Progenitor cell of endocrine pancreas (in vitro differentiated cells): ENCODE measurements at regions not wholly inside any gene's neighbourhood (a gene's known extent, or its start where the extent isn't known, plus 50 kb on each side); places are given as distances from the start of the nearest gene placed in this dataset.
"Not testable (repeated sequence)": the region's sequence is repeated elsewhere in the genome, so short reads cannot be mapped to it uniquely, and the experiment has no call there.

ENCODE experiments used
- DNase-seq: peaks from one replicate; pipeline ENCODE4 v3.0.0; 2021; ENCODE audit warnings: low spot score; ENCODE audit not compliant: unreplicated experiment
- H3K27ac Mint-ChIP-seq: 2 replicates; pipeline ENCODE4 v1.8.0; 2021; ENCODE audit warnings: mild to moderate bottlenecking, moderate library complexity, mixed read lengths
- H3K27me3 Mint-ChIP-seq: 2 replicates; pipeline ENCODE4 v1.8.0; 2021; ENCODE audit warnings: mixed read lengths
- H3K36me3 Mint-ChIP-seq: 2 replicates; pipeline ENCODE4 v1.8.0; 2022; ENCODE audit warnings: mixed read lengths; ENCODE audit not compliant: insufficient read depth
- H3K4me1 Mint-ChIP-seq: 2 replicates; pipeline ENCODE4 v1.8.0; 2021; ENCODE audit warnings: low read depth, mixed read lengths
- H3K4me3 Mint-ChIP-seq: 2 replicates; pipeline ENCODE4 v1.8.0; 2021; ENCODE audit warnings: low read depth, mild to moderate bottlenecking, moderate library complexity, mixed read lengths
- H3K9me3 Mint-ChIP-seq: 2 replicates; pipeline ENCODE4 v1.8.0; 2021; ENCODE audit warnings: low read depth, mixed read lengths
- TF ChIP-seq, protein P1 (sequence below): fragments of 200-600 bp; sonication (generic); IDR thresholded peaks from one replicate; pipeline ENCODE4 v1.5.0; 2021; ENCODE audit warnings: antibody characterized with exemption, mild to moderate bottlenecking; ENCODE audit not compliant: unreplicated experiment

DNA sequence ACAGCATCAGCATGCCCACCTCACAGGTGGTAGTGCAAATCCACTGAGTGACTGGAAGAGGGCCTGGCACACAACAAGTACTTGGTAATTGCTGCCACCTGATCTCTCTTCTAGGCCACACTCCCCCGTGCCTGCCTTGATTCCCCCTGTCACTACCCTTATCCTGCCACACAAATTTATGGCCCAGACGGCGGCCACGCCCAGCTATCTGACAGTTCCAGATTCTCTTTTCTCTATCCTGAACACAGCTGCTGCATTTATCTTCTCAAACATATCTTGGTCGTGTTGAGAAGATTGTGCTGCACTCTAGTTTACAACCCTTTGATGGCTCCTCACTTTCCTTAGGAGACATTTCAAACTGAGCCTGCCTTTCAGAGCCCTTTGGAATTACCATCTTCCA lies 585.2 kb downstream of the NTRK3 start:
- H3K27me3 Mint-ChIP-seq: no peaks in the 10 kb centered on the region
- peaks cover 7% of the 10 kb centered on the region for H3K9me3 Mint-ChIP-seq
- H3K36me3 Mint-ChIP-seq: peaks cover 2% of the 10 kb centered on the region
- no peak overlapping the region for H3K27ac Mint-ChIP-seq
- DNase-seq: no peak
- no peaks in the 10 kb centered on the region for H3K4me1 Mint-ChIP-seq
- TF ChIP-seq, protein P1, sequence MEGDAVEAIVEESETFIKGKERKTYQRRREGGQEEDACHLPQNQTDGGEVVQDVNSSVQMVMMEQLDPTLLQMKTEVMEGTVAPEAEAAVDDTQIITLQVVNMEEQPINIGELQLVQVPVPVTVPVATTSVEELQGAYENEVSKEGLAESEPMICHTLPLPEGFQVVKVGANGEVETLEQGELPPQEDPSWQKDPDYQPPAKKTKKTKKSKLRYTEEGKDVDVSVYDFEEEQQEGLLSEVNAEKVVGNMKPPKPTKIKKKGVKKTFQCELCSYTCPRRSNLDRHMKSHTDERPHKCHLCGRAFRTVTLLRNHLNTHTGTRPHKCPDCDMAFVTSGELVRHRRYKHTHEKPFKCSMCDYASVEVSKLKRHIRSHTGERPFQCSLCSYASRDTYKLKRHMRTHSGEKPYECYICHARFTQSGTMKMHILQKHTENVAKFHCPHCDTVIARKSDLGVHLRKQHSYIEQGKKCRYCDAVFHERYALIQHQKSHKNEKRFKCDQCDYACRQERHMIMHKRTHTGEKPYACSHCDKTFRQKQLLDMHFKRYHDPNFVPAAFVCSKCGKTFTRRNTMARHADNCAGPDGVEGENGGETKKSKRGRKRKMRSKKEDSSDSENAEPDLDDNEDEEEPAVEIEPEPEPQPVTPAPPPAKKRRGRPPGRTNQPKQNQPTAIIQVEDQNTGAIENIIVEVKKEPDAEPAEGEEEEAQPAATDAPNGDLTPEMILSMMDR: no peak
- no peak overlapping the region for H3K4me3 Mint-ChIP-seq

DNA sequence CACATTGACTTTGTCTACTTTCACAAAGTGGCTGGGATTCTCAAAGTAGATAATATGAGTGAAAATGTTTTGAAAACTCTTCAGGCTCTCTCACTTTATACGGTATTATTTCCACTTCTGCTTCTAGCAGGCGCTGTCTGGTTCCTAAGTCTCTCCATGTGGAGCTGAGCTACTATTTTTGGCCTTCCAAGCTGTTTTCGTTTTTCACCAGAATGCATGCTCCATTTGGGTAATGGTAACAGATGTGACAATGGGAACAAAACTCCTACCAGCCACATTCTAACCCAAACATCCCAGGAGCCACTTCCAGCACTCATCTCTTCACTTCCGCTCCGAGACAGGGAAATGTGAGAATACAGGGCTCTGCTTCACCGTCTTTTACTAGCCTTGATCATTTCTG lies 586.7 kb downstream of the NTRK3 start:
- H3K9me3 Mint-ChIP-seq: peaks cover 10% of the 10 kb centered on the region
- H3K4me1 Mint-ChIP-seq: no peaks in the 10 kb centered on the region
- no peak for DNase-seq
- H3K27ac Mint-ChIP-seq: no peak overlapping the region
- TF ChIP-seq, protein P1: no peak
- H3K27me3 Mint-ChIP-seq: no peaks in the 10 kb centered on the region
- H3K36me3 Mint-ChIP-seq: peaks cover 2% of the 10 kb centered on the region
- H3K4me3 Mint-ChIP-seq: no peak overlapping the region

DNA sequence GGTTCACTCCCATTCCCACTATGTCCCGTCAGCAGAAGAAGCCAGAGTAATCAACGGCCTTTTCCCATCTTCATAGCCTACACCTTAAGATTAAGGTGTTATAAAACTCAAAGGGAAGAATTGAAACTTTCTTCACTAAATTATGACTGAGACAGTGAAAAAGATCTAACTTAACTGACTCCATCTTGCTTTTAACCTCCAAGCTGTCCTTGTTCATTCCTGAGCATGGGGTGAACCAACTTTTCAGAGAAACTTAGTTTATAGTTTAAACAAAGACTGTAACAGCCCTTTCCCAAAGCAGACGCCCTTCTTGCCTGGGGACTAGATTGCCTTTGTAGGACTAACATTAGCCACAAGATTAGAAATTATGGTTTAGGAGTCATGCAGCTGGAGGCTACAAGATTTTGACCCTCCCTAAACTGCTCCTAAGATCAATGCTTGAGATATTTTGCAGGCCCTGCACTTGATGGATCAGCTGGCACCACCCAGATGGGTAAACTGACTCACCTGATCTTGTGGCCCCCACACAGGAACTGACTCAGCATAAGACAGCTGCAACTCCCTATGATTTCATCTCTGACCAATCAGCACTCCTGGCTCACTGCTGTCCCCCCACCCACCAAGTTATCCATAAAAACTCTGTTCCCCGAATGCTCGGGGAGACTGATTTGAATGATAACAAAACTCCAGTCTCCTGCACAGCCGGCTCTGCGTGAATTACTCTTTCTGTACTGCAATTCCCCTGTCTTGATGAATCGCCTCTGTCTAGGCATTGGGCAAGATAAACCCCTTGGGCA lies 587.6 kb downstream of the NTRK3 start:
- not testable (repeated sequence) for H3K27me3 Mint-ChIP-seq, H3K4me1 Mint-ChIP-seq, H3K36me3 Mint-ChIP-seq, H3K4me3 Mint-ChIP-seq, H3K27ac Mint-ChIP-seq, DNase-seq
- H3K9me3 Mint-ChIP-seq: peaks cover 11% of the 10 kb centered on the region

DNA sequence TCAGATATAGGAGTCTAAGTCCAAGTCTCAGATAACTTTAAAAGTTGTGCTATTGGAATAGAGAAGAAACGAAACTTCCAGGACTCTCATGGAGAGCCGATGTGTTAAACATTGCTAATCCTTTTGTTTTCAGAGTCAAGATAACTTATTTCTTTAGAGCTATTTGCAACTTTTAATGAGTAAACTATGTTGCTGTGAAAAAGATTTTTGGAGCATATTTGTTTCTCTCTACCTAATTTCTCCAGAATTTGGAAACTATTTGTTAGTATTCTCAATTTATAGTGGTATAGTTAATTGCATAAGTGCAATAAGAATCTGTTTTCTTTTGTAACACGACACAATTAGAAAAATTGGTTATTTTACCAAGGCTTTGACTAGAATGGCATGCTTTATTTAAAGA lies 588.9 kb downstream of the NTRK3 start:
- TF ChIP-seq, protein P1: no peak
- H3K27me3 Mint-ChIP-seq: no peaks in the 10 kb centered on the region
- peaks cover 17% of the 10 kb centered on the region for H3K9me3 Mint-ChIP-seq
- H3K4me1 Mint-ChIP-seq: no peaks in the 10 kb centered on the region
- no peak overlapping the region for H3K4me3 Mint-ChIP-seq
- H3K27ac Mint-ChIP-seq: no peak overlapping the region
- DNase-seq: no peak
- peaks cover 2% of the 10 kb centered on the region for H3K36me3 Mint-ChIP-seq

DNA sequence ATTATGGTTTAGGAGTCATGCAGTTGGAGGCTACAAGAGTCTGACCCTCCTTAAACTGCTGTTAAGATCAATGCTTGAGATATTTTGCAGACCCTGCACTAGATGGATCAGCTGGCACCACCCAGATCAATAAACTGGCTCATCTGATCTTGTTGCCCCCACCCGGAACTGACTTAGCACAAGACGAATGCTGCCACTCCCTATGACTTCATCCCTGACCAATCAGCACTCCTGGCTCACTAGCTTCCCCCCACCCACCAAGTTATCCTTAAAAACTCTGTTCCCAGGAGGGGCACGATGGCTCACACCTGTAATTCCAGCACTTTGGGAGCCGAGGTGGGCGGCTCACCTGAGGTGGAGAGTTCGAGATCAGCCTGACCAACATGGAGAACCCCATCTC lies 594.0 kb downstream of the NTRK3 start:
- Mint-ChIP-seq H3K27ac (no peak overlapping the region), H3K27me3 (no peaks in the 10 kb centered on the region), H3K9me3 (peaks cover 10% of the 10 kb centered on the region), H3K4me1 (no peaks in the 10 kb centered on the region), H3K36me3 (no peaks in the 10 kb centered on the region), H3K4me3 (no peak overlapping the region)
- TF ChIP-seq, protein P1: no peak
- DNase-seq: no peak
